ENCODE measurements at regions not wholly inside any gene's neighbourhood (a gene's known extent, or its start where the extent isn't known, plus 50 kb on each side); places are given as distances from the start of the nearest gene placed in this dataset.

DNA sequence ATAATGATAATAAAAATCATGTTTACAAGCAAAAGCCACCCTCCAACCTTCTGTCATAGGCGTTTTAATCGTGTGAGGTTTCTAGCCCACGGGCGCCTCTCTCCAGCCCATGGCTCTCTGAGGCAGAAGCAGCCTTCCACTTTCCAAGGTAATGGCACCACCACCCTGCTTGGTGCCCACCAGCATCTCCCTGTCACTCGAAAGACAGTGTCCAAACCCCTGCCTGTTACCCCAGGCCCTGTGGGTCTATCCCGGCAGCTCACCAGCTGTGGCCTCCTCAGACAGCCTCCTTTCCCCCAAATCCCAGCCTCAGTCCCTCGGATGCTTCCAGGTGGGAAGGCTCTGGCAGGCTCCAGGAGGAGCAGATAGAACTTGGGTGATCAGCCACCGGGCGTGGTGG lies 123.8 kb upstream of the LPCAT1 start:
- TF ChIP-seq, protein P1, sequence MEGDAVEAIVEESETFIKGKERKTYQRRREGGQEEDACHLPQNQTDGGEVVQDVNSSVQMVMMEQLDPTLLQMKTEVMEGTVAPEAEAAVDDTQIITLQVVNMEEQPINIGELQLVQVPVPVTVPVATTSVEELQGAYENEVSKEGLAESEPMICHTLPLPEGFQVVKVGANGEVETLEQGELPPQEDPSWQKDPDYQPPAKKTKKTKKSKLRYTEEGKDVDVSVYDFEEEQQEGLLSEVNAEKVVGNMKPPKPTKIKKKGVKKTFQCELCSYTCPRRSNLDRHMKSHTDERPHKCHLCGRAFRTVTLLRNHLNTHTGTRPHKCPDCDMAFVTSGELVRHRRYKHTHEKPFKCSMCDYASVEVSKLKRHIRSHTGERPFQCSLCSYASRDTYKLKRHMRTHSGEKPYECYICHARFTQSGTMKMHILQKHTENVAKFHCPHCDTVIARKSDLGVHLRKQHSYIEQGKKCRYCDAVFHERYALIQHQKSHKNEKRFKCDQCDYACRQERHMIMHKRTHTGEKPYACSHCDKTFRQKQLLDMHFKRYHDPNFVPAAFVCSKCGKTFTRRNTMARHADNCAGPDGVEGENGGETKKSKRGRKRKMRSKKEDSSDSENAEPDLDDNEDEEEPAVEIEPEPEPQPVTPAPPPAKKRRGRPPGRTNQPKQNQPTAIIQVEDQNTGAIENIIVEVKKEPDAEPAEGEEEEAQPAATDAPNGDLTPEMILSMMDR (IDR thresholded peaks at IDR 0.05) = no peak
- TF ChIP-seq POLR2A (IDR thresholded peaks at IDR 0.05) = no peak
